Esophagus squamous epithelium (tissue), 5 donors: ENCODE measurements at regions not wholly inside any gene's neighbourhood (a gene's known extent, or its start where the extent isn't known, plus 50 kb on each side); places are given as distances from the start of the nearest gene placed in this dataset.

Experiments used
- DNase-seq: peaks from one replicate; lab custom pipeline; 2025; lab: John Stamatoyannopoulos, UW
- H3K27ac ChIP-seq, 4 donors: fragments of 200-600 bp; sonication (generic); one replicate each; pipeline ENCODE4 v1.5.1; 2016 to 2019; ENCODE audit warnings: mild to moderate bottlenecking in 1 of 4
- H3K27me3 ChIP-seq, 4 donors: fragments of 200-600 bp; sonication (generic); 1 replicate in 3 of 4; 2 replicates in 1 of 4; pipeline versions ENCODE4 v1.5.1 to v1.6.0; 2017 to 2021; ENCODE audit warnings: antibody characterized with exemption in 1 of 4
- H3K36me3 ChIP-seq, 3 donors: fragments of 200-600 bp; sonication (generic); one replicate each; pipeline ENCODE4 v1.5.1; 2016 to 2019
- H3K4me1 ChIP-seq, 3 donors: fragments of 200-600 bp; sonication (generic); one replicate each; pipeline ENCODE4 v1.5.1; 2017 to 2019
- H3K4me3 ChIP-seq, 4 donors: fragments of 200-600 bp; sonication (generic); 1 replicate in 3 of 4; 2 replicates in 1 of 4; pipeline ENCODE4 v1.5.1; 2016 to 2019; ENCODE audit warnings: mild to moderate bottlenecking in 2 of 4, moderate library complexity in 1 of 4
- H3K9me3 ChIP-seq, 3 donors: fragments of 200-600 bp; sonication (generic); one replicate each; pipeline ENCODE4 v1.5.1; 2016 to 2019
- CTCF ChIP-seq, 6 experiments: fragments of 450-650 bp in 4 of 6; fragments of 200-600 bp in 2 of 6; sonication (generic) in 2 of 6; IDR thresholded peaks; one replicate each; pipeline ENCODE4 v1.5.1; 2016 to 2019; ENCODE audit warnings: antibody characterized with exemption in 6 of 6, mild to moderate bottlenecking in 4 of 6, moderate library complexity in 4 of 6
- POLR2A ChIP-seq, 4 donors: fragments of 450-650 bp; IDR thresholded peaks; one replicate each; pipeline ENCODE4 v1.6.1; 2017; ENCODE audit warnings: antibody characterized with exemption in 4 of 4, mild to moderate bottlenecking in 4 of 4, moderate library complexity in 3 of 4
- WGBS, 2 donors: methylation state at CpG; one replicate each; pipeline ENCODE4 v1.1.5; 2018; 5-methylcytosine and 5-hydroxymethylcytosine counted together
- intact Hi-C: fragments of 100-400 bp; cut with DNase I; formaldehyde crosslinking; loops from one replicate; pipeline ENCODE4 v1.15.0; 2022
- donor health status: DM: yes; HTN: yes; CAD: no.

GRCh38 chr17:31674717-31675349, 184.2 kb downstream of the COPRS start:
- H3K4me1 ChIP-seq, result peaks cover 0 to 45% (median 27%) of the 10 kb centered on the region in 3 donors
- TF ChIP-seq POLR2A (IDR thresholded peaks at IDR 0.05) (no peak), CTCF (IDR thresholded peaks at IDR 0.05) (no peak)
- H3K27ac ChIP-seq, result peak overlapping the region in 3 of 4 donors; percentile 52 to 58 (median 55)
- no peak for DNase-seq
- 31 to 39% methylated on average over 5 of the region's 5 CpGs for WGBS, 2 donors
- no peak overlapping the region for H3K4me3 ChIP-seq
- H3K36me3 ChIP-seq, result no peaks in the 10 kb centered on the region
- intact Hi-C loops, result no loop called here
- H3K9me3 ChIP-seq, result no peaks in the 10 kb centered on the region
- H3K27me3 ChIP-seq, result peaks cover 0 to 14% (median 0%) of the 10 kb centered on the region in 4 donors

- no peaks in the 10 kb centered on the region for H3K9me3 ChIP-seq
- no peak overlapping the region for H3K4me3 ChIP-seq
- H3K27me3 ChIP-seq, result peaks cover 0 to 12% (median 0%) of the 10 kb centered on the region in 4 donors
- no peak for TF ChIP-seq CTCF (IDR thresholded peaks at IDR 0.05)
- no peak for TF ChIP-seq POLR2A (IDR thresholded peaks at IDR 0.05)
- peak overlapping the region in 3 of 4 donors; percentile 52 to 58 (median 55) for H3K27ac ChIP-seq
- H3K4me1 ChIP-seq, result peaks cover 0 to 45% (median 27%) of the 10 kb centered on the region in 3 donors
- intact Hi-C loops, result no loop called here
- 31 to 44% methylated on average over 8 of the region's 8 CpGs for WGBS, 2 donors
- DNase-seq, result no peak
- H3K36me3 ChIP-seq, result no peaks in the 10 kb centered on the region
Measured at GRCh38 chr17:31674305-31674704, 184.7 kb downstream of the COPRS start.

- TF ChIP-seq POLR2A (IDR thresholded peaks at IDR 0.05), result no peak
- TF ChIP-seq CTCF (IDR thresholded peaks at IDR 0.05), result no peak
- no peak overlapping the region for H3K27ac ChIP-seq
- WGBS, 2 donors, result 47 to 92% methylated on average over 7 to 8 of the region's 8 CpGs
- no peaks in the 10 kb centered on the region for H3K9me3 ChIP-seq
- H3K4me3 ChIP-seq, result no peak overlapping the region
- peaks cover 0 to 35% (median 21%) of the 10 kb centered on the region in 3 donors for H3K4me1 ChIP-seq
- DNase-seq, result no peak
- H3K36me3 ChIP-seq, result no peaks in the 10 kb centered on the region
- peaks cover 0 to 12% (median 0%) of the 10 kb centered on the region in 4 donors for H3K27me3 ChIP-seq
- intact Hi-C loops, result no loop called here
Measured at GRCh38 chr17:31673076-31673475, 186.0 kb downstream of the COPRS start.

DNA sequence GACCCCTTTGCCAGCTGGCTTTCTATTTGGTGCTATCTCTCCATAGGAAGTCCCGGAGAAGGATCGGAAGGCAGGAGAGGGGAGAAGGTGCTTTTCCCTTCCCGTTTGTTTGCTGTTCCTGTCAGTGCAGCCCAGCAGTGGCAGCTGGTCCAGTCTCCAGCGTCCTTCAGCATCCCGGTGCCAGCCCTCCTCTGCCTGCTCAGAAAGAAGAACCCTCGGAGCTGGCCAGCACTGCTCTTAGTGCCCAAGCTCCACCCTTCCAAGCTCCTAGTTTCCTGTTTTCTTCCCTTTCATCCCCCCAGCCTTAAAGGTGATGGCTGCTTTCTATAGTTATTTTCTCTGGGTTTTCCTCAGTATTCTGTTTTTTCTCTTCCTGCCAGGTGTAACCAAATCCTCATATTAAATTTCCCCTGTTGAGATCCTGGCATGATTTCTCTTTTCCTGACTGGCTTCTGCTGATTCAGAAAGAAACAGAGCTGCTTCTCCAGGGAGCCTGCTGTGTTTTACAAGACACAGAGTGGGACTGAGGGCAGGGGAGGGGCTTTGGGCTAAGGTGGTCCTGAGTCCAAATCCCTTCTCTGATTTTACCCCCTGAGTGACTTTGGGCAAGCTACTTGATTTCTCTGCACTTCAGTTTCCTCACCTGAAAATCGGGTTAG, 186.8 kb downstream of the COPRS start:
- Histone ChIP-seq H3K27ac (no peak overlapping the region), H3K9me3 (no peaks in the 10 kb centered on the region), H3K4me1 (peaks cover 0 to 35% (median 21%) of the 10 kb centered on the region in 3 donors), H3K36me3 (no peaks in the 10 kb centered on the region), H3K27me3 (peaks cover 0 to 12% (median 0%) of the 10 kb centered on the region in 4 donors), H3K4me3 (no peak overlapping the region)
- intact Hi-C loops, result no loop called here
- no peak for DNase-seq
- 36 to 49% methylated on average over 5 to 6 of the region's 7 CpGs for WGBS, 2 donors
- no peak for TF ChIP-seq CTCF (IDR thresholded peaks at IDR 0.05)
- no peak for TF ChIP-seq POLR2A (IDR thresholded peaks at IDR 0.05)

DNA sequence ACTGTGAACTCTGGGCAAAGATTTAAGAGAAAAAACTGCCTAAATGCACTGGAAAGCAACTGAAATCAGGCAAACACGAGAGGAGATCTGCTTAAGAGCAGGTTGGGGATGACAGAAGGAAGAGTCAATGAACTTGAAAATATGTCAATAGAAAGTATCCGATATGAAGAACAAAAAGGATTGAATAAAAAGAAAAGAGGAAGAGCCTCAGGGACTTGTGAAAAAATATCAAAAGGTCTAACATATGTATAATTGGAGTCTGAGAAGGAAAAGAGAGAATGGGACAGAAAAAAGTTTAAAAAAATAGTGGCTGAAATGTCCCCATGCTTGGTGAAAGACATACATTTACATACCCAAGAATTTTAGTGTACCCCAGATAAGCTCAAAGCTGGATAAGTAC, 195.5 kb downstream of the COPRS start:
- 81 to 88% methylated on average over 2 of the region's 2 CpGs for WGBS, 2 donors
- intact Hi-C loops, result no loop called here
- DNase-seq, result no peak

More for the DNA sequence above, 195.5 kb downstream of the COPRS start:
- Histone ChIP-seq H3K9me3 (peaks cover 0 to 34% (median 19%) of the 10 kb centered on the region in 3 donors), H3K27ac (no peak overlapping the region), H3K36me3 (no peaks in the 10 kb centered on the region), H3K4me3 (no peak overlapping the region), H3K4me1 (peaks cover 0 to 4% (median 0%) of the 10 kb centered on the region in 3 donors), H3K27me3 (no peaks in the 10 kb centered on the region)
- TF ChIP-seq POLR2A (IDR thresholded peaks at IDR 0.05) (no peak), CTCF (IDR thresholded peaks at IDR 0.05) (no peak)
